AG10803 (cell line): ENCODE measurements at regions not wholly inside any gene's neighbourhood (a gene's known extent, or its start where the extent isn't known, plus 50 kb on each side); places are given as distances from the start of the nearest gene placed in this dataset.
A peak's percentile ranks its signal among the peaks of the same experiment; 100 is the strongest.

Source experiments
- DNase-seq: peaks from one replicate; pipeline ENCODE4 v3.0.0; 2010; ENCODE audit warnings: low read depth
- H3K4me3 ChIP-seq: 2 replicates; pipeline ENCODE4 v1.5.1; 2011; ENCODE audit warnings: mild to moderate bottlenecking, low read length, control low read depth
- CTCF ChIP-seq: conservative IDR thresholded peaks from 2 replicates; pipeline ENCODE4 v1.5.1; 2011; ENCODE audit warnings: mild to moderate bottlenecking, low read length, control low read depth, inconsistent platforms

DNA sequence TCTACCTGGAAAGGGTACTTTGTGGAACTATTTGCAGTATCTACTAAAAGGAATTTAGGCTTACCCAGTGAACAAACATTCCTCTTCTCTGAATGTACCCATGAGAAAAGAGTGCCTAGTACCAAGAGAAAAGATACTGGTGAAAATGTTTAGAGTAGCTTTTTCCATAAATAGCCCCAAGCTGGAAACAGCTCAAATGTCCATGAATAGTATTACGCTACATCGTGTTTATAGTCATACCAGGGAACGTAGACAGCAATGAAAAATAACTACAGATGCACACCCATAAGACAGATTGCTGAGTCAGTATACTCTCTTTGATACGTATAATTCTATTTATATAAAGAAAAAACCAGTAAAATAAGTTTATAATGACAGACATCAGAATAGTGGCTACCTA is 285.9 kb downstream of the KLF6 start:
- TF ChIP-seq CTCF, result no peak
- no peak overlapping the region for H3K4me3 ChIP-seq
- peak; percentile 26 for DNase-seq

DNA sequence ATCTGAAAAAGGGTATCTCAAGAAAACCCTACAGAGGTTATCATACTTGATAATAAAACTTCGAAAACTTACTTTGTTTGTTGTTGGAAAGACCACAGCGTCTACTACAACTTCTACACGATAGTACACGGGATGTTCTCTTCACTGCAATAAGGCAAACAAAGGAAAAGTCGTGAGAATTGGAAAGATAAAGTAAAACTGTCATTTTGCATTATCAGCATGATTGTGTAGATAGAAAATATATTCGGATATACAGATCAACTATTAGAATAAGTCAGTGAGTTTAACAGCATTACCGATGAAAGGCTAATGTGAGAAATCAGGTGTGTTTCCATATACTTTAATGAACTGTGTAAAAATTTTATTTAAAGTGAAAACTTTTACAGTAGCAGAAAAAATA is 287.4 kb downstream of the KLF6 start:
- TF ChIP-seq CTCF, result no peak
- H3K4me3 ChIP-seq, result no peak overlapping the region
- no peak for DNase-seq

DNA sequence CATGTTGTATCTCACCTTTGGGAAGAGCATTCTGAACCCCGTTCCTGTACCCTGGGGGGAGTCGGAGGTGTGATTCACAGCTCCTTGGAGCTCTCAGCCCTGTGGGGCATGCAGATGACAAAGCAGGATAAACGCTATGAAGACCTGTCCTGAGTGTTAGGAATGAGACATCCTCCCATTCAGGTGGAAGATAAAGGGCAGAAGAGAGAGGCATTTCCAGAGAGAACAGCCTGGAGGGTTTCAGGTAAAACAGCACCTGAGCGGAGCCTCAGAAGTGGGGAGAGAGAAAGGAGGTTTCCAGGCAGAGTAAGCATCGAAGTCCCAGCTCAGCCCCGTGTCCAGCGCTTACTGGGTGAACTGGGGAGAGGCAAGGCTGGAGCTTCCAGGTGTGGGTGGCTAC is 288.9 kb downstream of the KLF6 start:
- no peak overlapping the region for H3K4me3 ChIP-seq
- DNase-seq, result no peak
- TF ChIP-seq CTCF, result no peak

GRCh38 chr10:3495281-3495680 is 289.7 kb downstream of the KLF6 start:
- DNase-seq, result no peak
- TF ChIP-seq CTCF, result no peak
- no peak overlapping the region for H3K4me3 ChIP-seq

DNA sequence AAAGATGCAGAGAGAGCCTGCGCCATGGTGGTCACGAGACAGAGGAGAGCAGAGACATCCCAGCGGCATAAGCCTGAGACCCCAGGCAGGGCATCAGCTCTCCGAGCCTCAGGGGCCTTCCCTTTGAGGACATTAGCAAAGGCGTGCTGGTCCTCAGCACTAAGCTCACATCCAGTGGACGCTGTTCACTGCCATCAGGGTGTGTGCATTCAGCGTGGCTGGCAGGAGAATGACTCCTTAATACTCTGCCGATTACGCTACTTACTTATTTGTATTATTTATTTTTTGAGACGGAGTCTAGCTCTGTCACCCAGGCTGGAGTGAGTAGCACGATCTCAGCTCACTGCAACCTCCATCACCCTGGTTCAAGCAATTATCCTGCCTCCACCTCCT is 290.2 kb downstream of the KLF6 start:
- DNase-seq, result no peak
- no peak overlapping the region for H3K4me3 ChIP-seq
- TF ChIP-seq CTCF, result no peak

GRCh38 chr10:3494131-3494837 is 290.7 kb downstream of the KLF6 start:
- no peak for DNase-seq

More at GRCh38 chr10:3494131-3494837, 290.7 kb downstream of the KLF6 start:
- TF ChIP-seq CTCF, result no peak
- H3K4me3 ChIP-seq, result no peak overlapping the region
